ENCODE measurements at regions not wholly inside any gene's neighbourhood (a gene's known extent, or its start where the extent isn't known, plus 50 kb on each side); places are given as distances from the start of the nearest gene placed in this dataset.
"Not testable (repeated sequence)": the region's sequence is repeated elsewhere in the genome, so short reads cannot be mapped to it uniquely, and the experiment has no call there.

DNA sequence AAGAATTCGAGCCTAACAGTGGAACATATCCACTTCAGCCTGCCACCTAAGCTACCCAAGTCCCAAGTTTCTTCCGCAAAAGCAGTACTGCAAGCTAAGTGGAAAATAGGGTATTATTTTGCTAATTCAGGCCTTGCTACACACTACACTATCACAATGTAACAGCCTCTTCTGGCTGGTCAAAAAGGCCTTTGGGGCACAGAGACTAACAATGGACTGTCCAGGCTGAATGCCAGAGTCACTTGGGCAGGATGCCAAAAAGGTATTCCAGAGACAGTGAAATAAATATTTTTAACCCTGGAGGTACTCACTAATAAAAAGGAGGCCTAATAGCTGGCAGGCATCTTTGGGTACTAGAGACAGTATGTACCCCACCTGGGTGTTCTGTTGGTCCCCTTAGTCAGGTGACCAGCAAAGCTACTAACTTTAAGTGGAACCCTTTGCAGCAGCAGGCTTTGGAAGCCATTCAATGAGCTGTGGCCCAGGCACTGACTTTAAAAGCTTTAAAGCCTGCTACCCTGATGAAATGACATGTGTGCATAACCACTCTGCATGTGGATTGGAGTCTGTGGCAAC lies 692.1 kb downstream of the HTR1B start:
- no peak for DNase-seq

DNA sequence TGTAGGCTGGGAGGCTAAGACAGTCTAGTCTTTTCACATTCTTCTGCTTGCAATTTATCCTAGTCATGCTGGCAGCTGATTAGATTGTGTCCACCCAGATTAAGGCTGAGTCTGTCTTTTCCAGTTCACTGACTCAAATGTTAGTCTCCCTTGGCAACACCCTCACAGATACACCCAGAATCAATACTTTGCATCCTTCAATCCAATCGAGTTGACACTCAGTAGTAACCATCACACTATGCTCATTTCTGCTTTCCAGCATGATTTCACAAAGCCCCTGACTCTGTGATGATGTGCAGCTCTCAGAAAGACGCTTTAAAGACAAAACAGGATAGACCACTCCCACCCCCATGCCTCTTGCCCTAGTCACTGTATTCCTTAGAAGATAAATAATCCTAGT lies 693.0 kb downstream of the HTR1B start:
- no peak for DNase-seq

DNA sequence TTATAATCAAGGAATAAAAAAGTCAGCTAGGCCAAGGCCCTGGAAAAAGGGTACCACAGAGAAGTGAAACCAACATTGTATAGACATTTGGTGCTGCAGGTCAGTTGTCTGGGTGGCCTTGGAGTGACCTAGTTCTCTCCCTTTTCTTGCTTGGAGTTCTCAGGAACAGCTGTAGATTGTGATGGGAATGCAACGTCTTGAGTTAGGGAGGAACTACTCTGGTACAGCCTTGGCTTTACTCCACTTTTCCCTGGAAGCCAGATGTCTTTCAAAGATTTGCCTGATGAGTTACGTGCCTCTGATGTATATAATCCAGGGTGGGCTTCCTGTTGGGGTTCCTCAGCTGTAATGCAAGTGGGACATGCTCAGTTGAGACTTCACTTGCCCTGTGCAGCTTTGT lies 694.7 kb downstream of the HTR1B start:
- DNase-seq, result no peak

DNA sequence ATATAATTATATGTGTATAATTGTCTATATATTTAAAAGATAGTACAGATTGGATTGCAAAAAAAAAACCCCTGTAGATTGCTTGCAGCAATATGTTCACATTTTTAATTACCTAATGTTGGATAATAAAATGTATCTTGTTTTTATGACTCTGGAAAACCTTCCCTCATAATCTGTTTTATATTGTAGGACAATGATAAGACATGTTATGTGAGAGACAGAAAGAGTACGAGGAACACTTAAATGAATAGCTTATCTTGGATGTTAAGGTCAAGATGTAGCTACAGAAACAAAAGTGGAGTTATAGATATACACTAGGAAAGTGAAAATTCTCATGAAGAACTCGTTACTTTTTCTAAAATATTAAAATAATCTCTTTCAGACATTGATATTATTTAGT lies 691.6 kb upstream of the IMPG1 start:
- DNase-seq, result no peak

DNA sequence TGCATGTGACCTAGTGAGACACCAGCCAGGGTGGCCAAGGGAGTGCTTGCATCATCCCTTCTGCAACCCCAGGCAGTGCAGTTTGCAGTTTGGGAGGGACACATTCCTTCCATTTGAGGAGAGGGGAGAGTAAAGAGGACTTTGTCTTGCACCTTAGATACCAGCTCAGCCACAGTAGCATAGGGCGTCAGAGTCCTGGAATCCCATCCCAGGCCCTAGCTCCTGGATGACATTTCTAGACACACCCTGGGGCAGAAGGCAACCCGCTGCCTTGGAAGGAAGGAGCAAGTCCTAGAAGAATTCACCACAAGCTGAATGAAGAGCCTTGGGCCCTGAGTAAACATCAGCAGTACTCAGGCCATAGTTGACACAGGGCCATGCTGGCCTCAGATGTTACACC lies 680.4 kb upstream of the IMPG1 start:
- DNase-seq, result no peak

DNA sequence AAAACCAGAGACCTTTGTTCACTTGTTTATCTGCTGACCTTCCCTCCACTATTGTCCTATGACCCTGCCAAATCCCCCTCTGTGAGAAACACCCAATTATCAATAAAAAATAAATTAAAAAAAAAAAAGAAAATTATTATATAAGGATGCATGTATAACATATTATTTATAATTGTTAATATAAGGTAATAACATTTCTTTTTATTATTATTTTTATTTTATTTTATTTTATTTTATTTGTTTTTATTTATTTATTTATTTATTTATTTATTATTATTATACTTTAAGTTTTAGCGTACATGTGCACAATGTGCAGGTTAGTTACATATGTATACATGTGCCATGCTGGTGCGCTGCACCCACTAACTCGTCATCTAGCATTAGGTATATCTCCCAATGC lies 672.9 kb upstream of the IMPG1 start:
- DNase-seq, result not testable (repeated sequence)

DNA sequence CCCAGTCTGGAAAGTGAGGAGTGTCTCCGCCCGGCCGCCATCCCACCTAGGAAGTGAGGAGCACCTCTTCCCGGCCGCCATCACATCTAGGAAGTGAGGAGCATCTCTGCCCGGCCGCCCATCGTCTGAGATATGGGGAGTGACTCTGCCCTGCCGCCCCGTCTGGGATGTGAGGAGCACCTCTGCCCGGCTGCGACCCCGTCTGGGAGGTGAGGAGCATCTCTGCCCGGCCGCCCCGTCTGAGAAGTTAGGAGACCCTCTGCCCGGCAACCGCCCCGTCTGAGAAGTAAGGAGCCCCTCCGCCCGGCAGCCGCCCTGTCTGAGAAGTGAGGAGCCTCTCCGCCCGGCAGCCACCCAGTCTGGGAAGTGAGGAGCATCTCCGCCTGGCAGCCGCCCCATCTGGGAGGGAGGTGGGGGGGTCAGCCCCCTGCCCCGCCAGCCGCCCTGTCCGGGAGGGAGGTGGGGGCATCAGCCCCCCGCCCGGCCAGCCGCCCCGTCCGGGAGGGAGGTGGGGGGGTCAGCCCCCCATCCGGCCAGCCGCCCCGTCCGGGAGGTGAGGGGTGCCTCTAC lies 671.8 kb upstream of the IMPG1 start:
- not testable (repeated sequence) for DNase-seq

DNA sequence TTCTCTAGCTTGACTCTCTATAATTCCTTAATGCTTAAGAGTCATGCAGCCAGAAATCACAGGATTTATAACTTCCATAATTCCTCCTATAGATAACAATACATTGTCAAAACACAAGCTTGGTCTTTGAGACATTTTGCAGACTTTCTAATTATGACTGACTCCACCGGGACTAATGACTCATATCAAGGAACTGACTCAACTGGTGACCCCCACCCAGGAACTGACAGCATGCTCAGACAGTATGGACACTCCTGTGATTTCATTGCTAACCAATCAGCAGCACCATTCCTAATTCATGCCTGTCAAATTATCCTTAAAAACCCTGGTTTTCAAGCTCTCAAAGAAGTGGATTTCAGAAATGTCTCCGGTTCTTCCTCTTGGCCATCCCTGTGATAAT lies 670.5 kb upstream of the IMPG1 start:
- peak in 1 of 5 experiments; percentile 3 for DNase-seq

DNA sequence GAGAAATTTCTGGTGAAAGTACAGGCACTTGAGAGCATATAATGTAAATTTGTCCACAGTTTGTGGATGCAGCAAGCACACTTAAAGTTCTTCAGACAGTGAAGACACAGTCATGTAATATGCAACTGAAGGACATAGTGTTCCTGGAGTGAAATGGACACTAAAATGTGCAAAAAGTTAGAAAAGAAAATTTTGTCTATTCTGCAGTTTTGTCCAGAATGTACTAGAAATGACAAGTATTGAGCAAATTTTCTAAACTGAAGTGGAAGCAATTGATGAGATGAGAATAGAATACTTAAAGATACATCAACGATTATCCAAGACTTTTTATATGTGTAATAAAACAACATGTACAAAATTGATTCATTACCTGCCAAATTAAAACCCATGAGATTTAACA lies 647.0 kb upstream of the IMPG1 start:
- no peak for DNase-seq

DNA sequence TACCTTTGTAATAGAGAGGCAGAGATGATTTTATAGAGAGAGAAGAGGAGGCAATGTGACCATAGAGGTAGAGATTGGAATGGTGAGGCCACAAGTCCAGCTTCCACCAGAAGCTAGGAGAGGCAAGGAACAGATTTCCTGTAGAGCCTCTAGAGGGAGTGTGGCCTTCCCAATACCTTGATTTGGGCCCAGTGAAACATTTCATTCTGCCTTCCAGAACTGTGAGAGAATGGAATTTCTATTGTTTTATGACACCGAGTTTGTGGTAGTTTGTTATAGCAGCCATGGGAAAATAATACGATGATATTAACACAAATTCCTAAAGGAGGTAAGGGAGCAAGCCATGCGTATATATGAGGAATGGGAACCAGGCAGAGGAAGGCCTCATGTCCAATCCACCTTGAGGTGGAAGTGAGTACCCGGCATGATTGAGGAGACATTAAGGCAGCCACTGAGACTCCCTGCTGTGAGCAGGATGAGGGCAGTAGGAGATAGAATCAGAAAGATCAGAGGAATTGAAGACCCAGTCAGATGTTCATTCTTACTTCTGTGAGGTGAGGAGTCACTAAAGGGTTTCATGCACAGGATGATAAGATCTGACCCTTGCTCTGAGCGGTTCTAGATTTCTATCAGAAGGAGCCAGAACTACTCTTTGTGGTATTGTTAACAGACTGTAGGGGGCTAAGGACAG lies 636.3 kb upstream of the IMPG1 start:
- peak in 1 of 5 experiments; percentile 19 for DNase-seq

DNA sequence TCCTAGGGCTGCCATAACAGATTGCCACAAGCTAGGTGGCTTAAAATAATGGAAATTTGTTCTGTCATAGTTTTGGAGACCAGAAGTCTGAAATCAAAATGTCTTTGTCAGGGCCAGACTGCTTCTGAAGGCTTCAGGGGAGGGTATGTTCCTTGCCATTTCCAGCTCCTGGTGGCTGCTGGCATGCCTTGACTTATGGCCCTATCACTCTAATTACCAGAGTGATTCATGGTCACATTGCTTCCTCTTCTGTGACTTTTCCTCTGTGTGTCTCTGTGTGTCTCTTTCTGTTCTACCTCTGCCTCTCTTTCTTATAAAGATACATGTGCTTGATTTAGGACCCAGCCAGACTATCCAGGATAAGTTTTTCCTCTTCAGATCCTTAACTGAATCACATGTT lies 635.2 kb upstream of the IMPG1 start:
- DNase-seq, result no peak

DNA sequence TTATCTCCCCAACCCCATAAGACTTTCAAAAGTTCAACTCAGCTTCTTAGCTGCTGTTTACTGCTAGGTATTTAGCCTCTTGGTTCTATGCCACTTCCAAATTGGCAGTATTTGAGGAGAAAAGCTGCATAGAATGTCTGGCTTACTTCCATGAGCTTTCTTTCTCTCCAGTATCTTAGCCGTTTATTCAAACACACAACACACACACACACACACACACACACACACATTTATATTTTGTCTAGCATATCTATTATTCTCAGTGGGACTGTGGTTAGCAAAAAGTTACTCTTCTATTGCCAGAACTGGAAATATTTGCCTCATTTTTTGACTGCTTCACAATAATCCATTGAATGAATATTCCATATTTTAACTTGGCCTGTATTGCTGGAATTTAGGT lies 634.2 kb upstream of the IMPG1 start:
- DNase-seq, result no peak

DNA sequence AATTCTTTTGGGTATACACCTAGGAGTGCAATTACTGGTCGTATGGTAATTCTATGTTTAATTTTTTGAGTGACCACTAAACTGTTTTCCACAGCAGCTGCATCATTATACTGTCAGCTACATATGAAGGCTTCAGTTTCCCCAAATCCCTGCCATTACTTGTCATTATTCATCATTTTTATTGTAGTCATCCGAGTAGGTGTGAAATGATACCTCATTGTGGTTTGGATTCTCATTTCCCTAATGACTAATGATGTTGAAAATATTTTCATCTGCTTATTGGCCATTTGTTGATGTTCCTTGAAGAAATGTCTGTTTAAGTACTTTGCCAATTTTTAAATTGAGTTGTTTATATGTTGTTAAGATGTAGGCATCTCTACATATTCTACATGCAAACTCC lies 633.6 kb upstream of the IMPG1 start:
- DNase-seq, result no peak

DNA sequence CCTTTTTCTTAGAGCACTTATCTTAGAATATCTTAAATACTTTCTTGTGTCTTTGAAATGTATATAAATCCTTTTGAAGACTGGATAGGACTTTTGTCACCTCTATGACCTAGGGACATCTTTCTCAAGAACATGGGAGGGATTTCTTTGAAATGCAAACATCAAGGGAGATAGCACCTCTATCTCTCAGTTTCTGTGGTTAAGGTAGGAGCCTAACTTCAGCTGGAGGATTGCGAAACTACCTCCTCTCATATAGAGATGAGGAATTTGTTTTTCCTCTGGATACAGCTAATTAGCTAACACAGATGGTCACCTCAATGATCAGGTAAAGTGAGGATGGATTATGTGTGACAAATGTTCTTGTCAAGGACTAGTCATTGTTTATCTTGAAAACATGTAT lies 631.3 kb upstream of the IMPG1 start:
- no peak for DNase-seq

DNA sequence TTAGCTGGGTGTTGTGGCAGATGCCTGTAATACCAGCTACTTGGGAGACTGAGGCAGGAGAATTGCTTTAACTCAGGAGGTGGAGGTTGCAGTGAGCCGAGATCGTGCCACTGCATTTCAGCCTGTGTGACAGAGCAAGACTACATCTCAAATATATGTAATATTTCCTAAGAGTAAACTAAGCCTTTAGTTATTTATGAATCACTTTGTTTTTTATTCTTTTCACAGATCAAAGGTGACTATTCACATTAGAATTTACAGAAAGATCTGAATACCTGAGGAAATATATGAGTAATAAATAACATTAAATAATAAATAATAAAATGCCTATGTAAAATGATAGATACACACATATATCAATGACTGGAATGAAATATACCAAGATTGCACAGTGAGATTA lies 630.8 kb upstream of the IMPG1 start:
- no peak for DNase-seq

DNA sequence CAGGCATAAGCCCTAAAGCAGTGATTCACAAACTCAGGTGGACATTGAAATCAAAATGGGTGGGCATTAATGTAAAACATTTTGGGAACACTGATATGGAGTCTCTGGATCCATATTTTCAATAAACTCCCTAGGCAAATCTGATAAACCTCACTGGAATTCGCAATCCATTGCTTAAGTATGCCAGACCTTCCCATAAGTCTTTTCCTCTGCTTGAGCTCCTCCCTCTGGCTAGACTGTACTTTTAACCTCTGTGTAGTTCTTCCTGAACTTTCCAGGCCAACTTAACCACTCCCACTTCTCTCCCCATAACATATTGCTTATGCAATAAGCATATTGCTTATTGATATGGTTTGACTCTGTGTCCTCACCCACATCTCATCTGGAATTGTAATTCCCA lies 629.7 kb upstream of the IMPG1 start:
- no peak for DNase-seq

DNA sequence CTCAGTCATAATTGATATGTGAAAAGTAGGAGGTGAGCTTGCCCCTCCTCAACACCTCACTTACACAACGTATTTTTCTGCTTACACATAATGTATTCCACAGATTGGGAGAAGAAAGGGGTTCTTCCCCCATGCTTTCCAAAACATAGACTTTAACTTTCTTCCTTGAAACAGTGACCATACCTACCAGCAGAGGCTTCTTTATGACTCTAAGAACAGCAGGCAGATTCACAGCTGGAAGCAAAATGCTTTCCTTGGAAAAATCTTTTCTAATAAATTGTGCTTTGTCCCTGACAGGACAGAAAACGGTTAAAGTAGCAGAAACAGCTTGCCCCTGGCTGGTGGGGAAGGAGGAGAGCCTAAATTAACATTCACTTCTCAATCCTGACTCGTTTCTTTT lies 629.1 kb upstream of the IMPG1 start:
- no peak for DNase-seq

DNA sequence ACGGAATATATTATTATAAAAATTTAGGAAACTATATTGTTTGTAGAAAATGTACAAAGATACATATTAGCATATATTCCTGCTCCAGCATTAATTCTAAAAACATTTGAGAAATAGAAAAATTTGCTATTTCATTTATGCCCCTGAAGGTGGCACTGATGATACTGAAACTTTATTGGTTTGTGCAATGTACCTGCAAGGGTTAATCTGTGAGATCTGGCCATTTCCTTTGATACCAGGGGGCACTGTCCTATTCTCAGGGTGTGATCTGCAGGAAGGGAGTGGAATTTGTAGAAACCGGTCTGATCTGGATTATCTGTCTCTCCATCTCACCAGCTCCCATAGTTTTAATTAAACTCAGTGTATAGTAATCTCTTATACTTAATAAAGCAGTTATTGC lies 625.1 kb upstream of the IMPG1 start:
- no peak for DNase-seq

DNA sequence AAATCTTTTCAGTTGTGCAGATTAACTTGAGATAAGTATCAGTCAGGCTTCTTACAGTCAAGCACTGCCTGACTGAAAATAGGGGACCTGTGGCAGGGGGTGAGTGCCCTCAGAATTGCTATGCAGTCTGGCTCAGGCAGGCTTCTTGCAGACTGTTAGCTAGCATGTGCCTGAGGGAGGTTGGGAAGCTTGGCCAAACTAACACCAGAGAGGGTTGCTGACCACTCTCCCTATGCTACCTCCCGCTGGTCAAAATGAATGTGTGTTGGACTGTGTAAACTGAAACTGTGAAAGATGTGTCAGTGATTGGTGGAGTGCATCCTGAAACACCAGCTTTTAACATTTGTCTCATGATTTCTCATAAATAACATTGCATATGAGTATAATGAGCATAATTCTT lies 622.3 kb upstream of the IMPG1 start:
- DNase-seq, result no peak

DNA sequence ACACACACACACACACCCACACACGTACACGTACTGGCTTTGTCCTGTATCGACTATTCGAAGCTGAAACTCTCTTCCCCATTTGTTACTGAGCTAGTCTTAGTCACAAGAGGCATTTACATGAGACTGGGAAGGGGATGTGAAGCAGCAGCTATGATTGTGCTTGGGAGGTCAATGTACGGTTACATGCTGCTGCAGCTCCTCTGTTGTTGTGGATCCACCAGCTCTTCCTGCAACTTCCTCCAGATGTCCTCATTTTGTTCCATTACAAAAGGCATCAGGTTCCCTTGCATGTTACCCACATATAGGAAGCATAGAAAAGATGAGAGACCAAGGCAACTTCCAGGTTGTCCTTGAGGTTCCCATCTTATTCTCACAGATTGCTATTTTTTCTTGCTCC lies 612.4 kb upstream of the IMPG1 start:
- no peak for DNase-seq

DNA sequence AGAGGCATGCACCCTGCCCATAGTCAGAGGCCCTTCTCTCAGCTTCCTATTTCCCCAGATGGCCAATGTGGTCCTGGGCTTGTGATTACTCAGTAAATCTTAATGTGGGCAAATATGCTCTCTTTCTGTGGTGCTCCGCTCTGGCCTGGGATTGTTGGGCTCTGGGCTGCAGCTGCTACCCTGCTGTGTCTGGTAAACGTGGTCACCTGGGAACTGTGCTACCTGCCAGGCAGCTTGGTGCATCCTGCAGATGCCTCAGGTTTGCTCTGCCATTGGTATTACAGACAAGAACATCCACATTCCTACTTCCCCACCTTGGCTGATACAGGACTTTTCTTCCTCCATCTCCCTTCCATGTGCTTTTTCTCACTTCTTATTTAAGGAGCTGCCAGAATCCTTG lies 611.5 kb upstream of the IMPG1 start:
- no peak for DNase-seq

DNA sequence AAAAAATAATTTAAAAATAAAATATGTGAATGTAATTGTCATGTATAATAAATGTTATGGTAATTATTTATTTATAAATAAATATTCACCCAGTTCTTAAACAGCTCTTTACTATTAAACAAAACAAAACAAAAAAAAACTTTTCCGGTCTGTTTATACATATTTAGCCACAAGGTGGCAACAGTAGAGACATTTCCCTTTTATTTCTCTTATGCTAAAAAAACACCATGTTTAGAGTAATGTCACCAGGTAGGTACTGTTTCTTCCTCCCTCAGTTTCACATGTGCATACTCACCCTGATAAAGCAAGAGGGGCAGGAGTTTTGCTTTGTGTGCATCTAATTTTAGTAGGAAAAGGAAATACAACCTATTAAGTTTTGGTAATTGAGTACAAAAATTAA lies 610.4 kb upstream of the IMPG1 start:
- no peak for DNase-seq

DNA sequence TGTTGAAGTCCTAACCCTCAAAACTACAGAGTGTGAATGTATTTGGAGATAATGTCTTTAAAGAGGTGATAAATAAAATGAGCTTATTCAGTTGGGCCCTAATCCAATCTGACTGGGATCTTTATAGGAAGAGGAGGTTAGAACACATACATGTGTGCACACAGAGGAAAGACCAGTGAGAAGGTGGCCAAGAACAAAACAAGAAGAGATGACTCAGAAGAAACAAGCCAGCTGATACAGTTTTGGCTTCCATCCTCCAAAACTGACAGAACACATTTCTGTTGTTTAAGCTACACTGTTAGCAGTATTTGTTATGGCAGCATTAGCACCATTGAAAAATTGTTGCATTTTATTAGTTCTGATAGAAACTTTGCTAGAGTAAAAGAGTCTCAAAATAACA lies 609.3 kb upstream of the IMPG1 start:
- no peak for DNase-seq

DNA sequence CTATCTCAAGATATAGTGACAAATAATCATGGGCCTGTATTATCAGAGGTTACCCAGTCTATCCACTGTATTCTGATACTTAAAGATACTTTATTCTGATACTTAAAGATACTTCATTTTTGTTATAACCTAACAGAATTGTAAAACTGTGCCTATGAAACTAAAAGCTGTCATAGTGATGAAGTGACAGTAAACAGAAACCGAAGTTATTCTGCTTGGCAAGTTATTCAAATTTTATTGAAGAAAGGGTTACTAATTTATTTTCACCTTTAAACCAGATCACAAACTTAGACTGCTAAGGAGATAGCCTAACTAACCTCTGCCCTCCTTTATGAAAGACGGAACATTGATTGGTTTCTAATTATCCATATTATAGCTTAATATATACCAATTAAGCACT lies 604.6 kb upstream of the IMPG1 start:
- DNase-seq, result no peak

DNA sequence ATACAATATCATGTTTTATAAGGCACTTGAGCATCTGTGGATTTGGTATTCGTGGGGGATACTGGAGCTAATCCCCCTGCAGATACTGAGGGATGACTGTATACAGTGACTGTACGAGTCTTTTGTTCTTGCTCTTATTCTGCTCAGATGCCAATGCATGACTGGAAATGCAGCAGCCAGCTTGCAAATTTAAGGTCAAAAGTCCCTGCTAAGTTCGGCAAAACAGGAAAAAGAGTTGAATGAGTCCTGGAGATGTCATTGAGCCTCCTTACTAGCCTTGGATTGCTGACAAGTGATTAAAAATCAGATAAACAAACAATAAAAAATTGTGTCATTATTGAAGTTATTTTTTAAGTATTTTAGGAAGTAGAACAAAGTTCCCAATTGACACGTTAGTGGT lies 599.3 kb upstream of the IMPG1 start:
- no peak for DNase-seq
